ENCODE measurements at regions not wholly inside any gene's neighbourhood (a gene's known extent, or its start where the extent isn't known, plus 50 kb on each side); places are given as distances from the start of the nearest gene placed in this dataset.

GRCh38 chr21:21968810-21969209, 970.6 kb downstream of the NCAM2 start:
- no peaks in the 10 kb centered on the region for H3K27me3 ChIP-seq (ENCODE audit: control insufficient read depth, insufficient read depth, low read length)
- CTCF ChIA-PET: no interaction called here
- TF ChIP-seq, protein P1, sequence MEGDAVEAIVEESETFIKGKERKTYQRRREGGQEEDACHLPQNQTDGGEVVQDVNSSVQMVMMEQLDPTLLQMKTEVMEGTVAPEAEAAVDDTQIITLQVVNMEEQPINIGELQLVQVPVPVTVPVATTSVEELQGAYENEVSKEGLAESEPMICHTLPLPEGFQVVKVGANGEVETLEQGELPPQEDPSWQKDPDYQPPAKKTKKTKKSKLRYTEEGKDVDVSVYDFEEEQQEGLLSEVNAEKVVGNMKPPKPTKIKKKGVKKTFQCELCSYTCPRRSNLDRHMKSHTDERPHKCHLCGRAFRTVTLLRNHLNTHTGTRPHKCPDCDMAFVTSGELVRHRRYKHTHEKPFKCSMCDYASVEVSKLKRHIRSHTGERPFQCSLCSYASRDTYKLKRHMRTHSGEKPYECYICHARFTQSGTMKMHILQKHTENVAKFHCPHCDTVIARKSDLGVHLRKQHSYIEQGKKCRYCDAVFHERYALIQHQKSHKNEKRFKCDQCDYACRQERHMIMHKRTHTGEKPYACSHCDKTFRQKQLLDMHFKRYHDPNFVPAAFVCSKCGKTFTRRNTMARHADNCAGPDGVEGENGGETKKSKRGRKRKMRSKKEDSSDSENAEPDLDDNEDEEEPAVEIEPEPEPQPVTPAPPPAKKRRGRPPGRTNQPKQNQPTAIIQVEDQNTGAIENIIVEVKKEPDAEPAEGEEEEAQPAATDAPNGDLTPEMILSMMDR (IDR thresholded peaks at IDR 0.05; ENCODE audit: insufficient read depth, low read depth, low read length): no peak
- no peak for DNase-seq (ENCODE audit: low read depth)
- POLR2A ChIA-PET: no interaction called here
- no peak overlapping the region for H3K4me3 ChIP-seq (ENCODE audit: low read depth, low read length)
- H3K36me3 ChIP-seq (ENCODE audit: control insufficient read depth, insufficient read depth, low read length): no peaks in the 10 kb centered on the region

DNA sequence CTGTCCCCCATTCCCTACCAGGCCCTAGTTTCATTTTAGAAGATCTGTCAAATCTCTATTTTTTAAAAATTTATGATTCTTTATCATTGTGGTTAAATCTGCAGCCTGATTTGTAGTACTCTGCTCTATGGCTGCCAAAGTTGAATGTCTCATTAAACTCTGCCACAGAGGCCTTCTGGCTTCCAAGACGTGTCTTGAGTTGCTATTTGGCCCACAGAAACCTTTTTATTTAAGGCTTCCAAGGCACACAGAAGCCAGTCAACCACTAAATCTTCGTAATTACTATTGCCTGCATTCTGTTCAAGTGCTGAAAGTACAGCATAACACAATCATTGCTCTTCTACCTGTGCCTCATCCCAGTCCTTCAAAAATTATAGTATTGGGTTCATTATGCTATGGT, 971.0 kb downstream of the NCAM2 start:
- H3K27me3 ChIP-seq (ENCODE audit: control insufficient read depth, insufficient read depth, low read length): no peaks in the 10 kb centered on the region
- TF ChIP-seq, protein P1 (IDR thresholded peaks at IDR 0.05; ENCODE audit: insufficient read depth, low read depth, low read length): no peak
- H3K4me3 ChIP-seq (ENCODE audit: low read depth, low read length): no peak overlapping the region
- no peak for DNase-seq (ENCODE audit: low read depth)
- ChIA-PET CTCF (no interaction called here), POLR2A (no interaction called here)
- H3K36me3 ChIP-seq (ENCODE audit: control insufficient read depth, insufficient read depth, low read length): no peaks in the 10 kb centered on the region

GRCh38 chr21:21971384-21971783, 973.2 kb downstream of the NCAM2 start:
- Histone ChIP-seq H3K4me3 (ENCODE audit: low read depth, low read length) (no peak overlapping the region), H3K36me3 (ENCODE audit: control insufficient read depth, insufficient read depth, low read length) (no peaks in the 10 kb centered on the region), H3K27me3 (ENCODE audit: control insufficient read depth, insufficient read depth, low read length) (no peaks in the 10 kb centered on the region)
- TF ChIP-seq, protein P1 (IDR thresholded peaks at IDR 0.05; ENCODE audit: insufficient read depth, low read depth, low read length): no peak
- CTCF ChIA-PET: no interaction called here
- POLR2A ChIA-PET: no interaction called here
- DNase-seq (ENCODE audit: low read depth): no peak

DNA sequence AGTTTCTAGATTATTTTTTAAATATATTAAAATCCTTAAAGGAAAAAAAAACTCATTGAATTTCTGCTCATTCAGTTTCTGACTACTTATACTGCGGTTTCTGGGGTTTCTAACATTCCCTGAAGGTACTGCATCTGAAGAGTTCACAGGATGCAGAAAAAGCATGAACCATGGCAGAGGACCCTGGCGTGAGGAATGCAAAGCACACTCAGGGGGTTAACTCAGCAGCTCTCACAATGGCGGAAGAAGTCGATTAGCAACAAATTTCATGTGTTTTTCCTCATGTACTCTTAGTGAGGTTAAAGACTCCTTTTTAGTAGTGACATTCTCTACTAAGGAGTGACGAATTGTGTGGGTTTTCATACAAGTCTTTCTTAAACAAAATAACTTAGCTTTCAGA, 975.6 kb downstream of the NCAM2 start:
- no peak overlapping the region for H3K4me3 ChIP-seq (ENCODE audit: low read depth, low read length)
- TF ChIP-seq, protein P1 (IDR thresholded peaks at IDR 0.05; ENCODE audit: insufficient read depth, low read depth, low read length): no peak
- POLR2A ChIA-PET: no interaction called here
- no peak for DNase-seq (ENCODE audit: low read depth)
- no peaks in the 10 kb centered on the region for H3K36me3 ChIP-seq (ENCODE audit: control insufficient read depth, insufficient read depth, low read length)
- CTCF ChIA-PET: no interaction called here
- no peaks in the 10 kb centered on the region for H3K27me3 ChIP-seq (ENCODE audit: control insufficient read depth, insufficient read depth, low read length)

DNA sequence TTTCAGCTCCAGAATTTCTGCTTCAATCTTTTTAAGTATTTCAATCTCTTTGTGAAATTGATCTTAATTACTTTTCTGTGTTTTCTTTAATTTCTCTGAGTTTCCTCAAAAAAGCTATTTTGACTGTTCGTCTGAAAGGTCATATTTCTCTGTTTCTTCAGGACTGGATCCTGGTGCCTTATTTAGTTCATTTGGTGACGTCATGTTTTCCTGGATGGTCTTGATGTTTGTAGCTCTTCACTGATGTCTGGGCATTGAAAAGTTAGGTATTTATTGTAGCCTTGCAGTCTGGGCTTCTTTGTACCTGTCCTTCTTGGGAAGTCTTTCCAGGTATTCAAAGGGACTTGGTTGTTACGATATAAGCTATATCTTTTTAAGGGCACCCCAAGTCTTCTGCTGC, 998.7 kb downstream of the NCAM2 start:
- no peaks in the 10 kb centered on the region for H3K36me3 ChIP-seq (ENCODE audit: control insufficient read depth, insufficient read depth, low read length)
- DNase-seq (ENCODE audit: low read depth): no peak
- TF ChIP-seq, protein P1 (IDR thresholded peaks at IDR 0.05; ENCODE audit: insufficient read depth, low read depth, low read length): no peak
- ChIA-PET POLR2A (no interaction called here), CTCF (interaction anchor here (0.5 kb wide), 1 partner anchor 11 kb away, joined by 3 read pairs; no protein-coding TSS in a partner anchor)
- no peak overlapping the region for H3K4me3 ChIP-seq (ENCODE audit: low read depth, low read length)
- H3K27me3 ChIP-seq (ENCODE audit: control insufficient read depth, insufficient read depth, low read length): no peaks in the 10 kb centered on the region
